Right forelimb (tissue), 1 donor: ENCODE measurements at regions not wholly inside any gene's neighbourhood (a gene's known extent, or its start where the extent isn't known, plus 50 kb on each side); places are given as distances from the start of the nearest gene placed in this dataset.
"Not testable (repeated sequence)": the region's sequence is repeated elsewhere in the genome, so short reads cannot be mapped to it uniquely, and the experiment has no call there.

Experiments used
- DNase-seq: peaks from one replicate; pipeline ENCODE4 v3.0.0-alpha.2; 2018

- no peak for DNase-seq
Observed at GRCh38 chr5:155530046-155530445, 516.5 kb downstream of the KIF4B start.

DNA sequence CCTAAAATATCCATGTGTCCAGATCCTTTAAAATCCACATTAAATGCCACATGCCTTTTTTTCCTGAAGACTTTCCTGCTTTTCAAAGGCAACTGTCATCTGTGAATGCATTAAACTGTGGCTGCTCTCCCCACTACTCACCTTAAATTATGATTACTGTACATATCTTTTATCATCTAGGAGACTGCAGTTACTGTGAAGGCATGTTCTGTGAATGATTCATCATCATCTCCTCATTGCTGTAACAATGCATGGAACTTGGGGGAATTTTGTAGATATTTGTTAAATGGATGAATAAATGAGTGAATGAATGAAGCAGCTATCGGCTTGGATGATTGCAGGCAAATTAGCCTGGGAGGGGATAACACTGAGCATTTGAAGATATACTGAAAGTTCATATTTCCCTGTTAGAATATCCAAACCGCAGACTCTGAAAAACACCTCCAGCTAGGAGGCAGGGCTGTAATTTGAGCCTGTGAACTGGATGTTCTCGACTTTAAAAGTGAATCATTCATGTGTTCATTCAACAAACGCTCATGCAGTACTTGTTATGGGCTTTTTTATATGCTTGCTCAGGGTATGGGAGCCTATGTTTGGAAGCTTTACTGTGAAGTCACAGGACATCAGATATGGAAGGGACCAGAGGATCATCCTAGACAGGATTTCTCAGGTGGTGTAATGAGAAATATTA is 519.2 kb downstream of the KIF4B start:
- no peak for DNase-seq

DNA sequence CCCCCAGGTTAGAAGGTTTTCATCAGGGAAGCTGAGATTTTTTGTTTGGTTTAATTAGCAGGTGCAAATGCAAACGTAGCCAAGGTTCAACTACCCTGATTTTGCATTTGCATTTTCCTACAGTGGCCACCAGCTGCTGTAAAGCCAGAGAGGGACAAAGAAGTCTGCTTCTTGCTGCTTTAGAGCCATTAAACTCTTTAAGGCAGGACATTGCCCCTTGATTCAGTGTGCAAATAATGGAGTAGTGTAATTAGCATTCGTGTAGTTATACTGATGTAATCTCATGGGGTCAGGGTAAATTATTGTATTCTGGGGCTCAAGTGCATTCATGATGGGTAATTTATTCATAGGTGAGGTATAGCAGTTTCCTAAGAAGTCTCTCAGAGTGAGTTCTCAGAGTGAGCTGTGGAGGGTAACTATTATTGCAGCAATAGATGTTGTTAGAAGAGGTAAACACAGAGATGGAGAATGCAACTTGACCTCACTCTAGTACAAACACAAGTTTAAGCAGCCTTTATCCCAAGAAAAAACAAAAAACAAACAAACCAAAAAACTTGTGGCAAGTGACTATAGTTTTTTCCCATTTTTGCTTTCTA is 526.5 kb downstream of the KIF4B start:
- no peak for DNase-seq

DNA sequence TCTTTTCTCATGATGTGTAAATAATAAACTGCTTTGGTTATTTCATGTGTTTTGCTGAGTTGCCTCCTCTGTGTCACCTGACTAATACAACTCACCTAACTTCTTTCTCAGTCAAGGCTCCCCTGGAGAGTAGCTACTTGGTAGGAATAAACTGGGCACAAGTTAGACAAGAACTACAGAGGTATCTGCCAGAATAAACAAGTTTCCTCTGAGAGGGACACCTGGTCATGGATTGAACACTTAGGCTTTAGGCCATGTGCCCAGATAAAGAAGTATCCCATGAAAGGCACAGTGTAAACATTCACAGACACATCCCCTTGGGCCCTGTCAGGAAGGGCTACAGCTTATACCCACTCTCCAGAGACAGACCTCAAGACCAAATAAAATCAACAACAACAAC is 532.5 kb downstream of the KIF4B start:
- DNase-seq = no peak

GRCh38 chr5:155554500-155554899 is 540.9 kb downstream of the KIF4B start:
- DNase-seq = no peak

DNA sequence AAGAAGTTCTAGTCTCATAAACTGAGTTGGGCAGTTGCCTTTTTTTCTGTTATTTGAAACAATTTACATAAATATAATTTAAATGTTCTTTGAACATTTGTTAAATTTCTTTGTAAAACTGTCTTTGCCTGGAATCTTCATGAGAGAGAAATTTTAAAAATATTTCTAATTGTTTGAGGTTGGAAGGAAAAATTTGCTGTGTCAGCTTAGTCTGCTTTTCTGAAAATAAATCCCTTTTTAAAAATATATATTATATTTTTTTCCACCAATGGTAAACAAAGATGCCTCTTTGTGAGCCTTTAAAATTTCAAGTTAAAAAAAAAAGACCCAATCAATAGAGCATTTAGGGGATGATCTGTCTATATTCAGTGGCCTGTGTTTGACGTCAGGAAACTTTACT is 542.7 kb downstream of the KIF4B start:
- no peak for DNase-seq

GRCh38 chr5:155556700-155557099 is 543.1 kb downstream of the KIF4B start:
- DNase-seq = no peak

- DNase-seq = no peak
Observed at GRCh38 chr5:155562158-155562557, 548.6 kb downstream of the KIF4B start.

- no peak for DNase-seq
Observed at GRCh38 chr5:155564541-155564940, 551.0 kb downstream of the KIF4B start.

- no peak for DNase-seq
Observed at GRCh38 chr5:155575861-155576260, 562.3 kb downstream of the KIF4B start.

DNA sequence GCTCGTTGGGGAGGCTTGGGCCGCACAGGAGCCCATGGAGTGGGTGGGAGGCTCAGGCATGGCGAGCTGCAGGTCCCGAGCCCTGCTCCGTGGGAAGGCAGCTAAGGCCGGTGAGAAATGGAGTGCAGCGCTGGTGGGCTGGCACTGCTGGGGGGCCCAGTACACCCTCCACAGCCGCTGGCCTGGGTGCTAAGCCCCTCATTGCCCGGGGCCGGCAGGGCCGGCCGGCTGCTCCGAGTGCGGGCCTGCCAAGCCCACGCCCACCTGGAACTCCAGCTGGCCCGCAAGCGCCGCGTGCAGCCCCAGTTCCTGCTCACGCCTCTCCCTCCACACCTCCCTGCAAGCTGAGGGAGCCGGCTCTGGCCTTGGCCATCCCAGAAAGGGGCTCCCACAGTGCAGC is 573.3 kb downstream of the KIF4B start:
- DNase-seq = not testable (repeated sequence)

DNA sequence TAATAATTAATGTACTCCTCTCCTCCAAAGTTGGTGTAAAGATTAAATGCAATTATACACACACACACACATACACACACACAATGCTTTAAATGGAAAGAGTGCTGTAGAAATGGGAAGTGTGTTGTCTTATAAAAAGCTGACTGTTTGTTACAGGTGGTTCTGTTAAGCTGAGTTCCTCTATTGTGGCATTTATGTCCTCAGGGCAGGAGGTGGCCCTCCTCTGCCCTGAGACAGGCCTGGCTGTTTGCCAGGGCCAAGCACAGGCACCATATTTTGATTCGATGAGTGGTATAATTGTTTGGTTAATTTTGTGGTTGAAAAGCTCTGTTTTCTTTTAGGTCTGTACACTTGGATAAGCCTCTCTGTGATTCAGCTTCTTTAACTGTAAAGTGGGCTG is 573.9 kb downstream of the KIF4B start:
- DNase-seq = no peak

GRCh38 chr5:155591273-155591672 is 577.7 kb downstream of the KIF4B start:
- no peak for DNase-seq

DNA sequence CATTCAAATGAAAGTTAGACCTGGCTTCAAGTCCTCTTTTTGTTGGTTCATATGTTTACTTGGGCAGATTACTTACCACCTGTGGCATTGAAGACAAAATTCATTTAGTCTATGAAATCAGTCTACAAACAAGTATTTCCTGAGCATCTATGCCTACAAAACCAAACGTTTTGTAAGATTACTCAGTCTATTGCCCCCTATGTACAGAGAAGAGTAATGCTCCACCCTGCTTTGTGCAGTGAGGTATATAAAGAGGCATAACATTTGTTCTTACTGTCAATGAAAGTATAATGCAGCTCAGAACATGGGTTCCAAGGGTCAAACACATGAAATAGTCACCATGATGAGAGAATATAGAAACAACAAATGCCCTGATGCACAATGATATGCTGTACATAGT is 580.7 kb downstream of the KIF4B start:
- DNase-seq = no peak

DNA sequence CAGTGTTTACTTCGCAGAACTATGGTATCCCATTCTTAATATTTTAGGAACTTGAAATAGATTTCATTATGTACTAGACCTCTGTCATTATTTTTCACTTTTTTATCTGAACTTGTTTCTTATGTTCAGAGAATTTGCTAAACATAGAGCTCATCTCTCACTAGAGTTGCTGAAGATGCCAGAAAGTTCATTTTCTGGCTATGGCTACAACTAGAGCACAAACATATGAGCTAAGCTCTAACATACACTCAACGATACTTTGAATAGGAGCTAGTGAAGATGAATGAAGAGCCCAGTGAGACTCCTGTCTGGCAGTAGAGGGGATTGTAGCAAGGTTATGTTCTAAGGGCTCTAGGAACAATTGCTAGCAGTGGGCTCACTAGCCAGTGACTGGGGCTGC is 582.2 kb downstream of the KIF4B start:
- no peak for DNase-seq

DNA sequence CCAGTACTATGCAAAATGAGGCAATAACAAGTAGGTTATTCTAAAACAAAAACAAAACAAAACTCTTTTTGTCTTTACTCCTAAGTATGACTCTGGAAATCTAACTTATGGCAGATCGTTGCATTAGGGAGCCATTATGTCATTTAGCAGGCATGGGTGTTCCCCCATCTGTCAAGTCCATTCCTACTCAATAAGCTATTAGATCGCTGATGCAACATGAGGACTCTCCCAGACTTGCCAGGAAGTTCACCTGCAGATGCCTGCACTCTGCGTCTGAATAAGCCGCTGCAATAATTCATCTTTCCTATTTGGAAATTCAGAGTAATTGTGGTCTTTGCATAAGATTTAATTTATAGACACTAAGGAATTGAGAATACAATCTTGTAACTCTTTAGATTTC is 585.0 kb downstream of the KIF4B start:
- DNase-seq = no peak

DNA sequence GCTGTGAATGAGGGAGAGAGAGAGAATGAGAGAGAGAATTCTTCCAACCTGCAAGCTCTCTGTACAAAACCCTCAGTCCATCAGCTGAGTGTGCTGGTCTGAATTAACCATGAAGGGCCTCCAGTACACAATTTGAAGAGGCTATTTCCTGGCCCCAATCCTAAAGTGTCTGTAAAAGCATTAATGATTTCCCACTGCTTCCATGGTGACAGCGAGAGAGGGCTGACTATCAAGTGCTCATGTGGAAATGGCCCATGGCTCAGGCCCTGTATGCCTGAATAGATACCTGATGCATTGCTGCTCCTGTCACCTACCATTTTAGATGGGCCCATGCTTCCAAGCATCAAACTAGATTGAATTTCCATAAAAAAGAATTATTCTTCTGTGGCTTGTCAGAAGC is 592.4 kb downstream of the KIF4B start:
- DNase-seq = no peak

DNA sequence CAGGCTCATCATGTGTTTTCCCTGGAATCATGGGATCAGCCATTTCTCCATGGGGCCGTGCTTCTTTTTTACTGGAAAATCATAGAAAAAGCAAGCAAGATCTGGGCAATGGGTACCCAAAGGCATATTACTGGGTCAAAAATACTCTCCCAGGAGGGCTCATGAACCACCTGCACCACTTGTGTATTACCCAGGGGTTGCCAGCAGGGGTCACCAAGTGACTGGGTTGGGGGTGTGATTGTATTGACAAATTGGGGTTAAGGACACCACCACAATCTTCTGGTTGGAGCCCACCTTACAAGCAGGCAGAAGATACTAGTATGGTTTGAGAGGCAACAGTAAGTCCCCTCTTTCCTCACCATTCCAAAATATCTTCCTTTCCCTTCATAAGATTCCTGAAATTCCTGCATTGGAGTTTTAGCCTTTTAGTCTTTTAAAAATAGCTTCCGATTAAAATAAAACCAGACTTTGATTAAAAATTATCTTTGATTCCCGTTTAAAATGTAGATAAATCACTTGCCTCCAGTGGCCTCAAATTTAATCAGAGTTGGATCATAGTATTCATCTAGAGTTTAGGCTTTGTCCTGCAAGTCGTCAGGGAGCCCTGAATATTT is 603.3 kb downstream of the KIF4B start:
- peak; percentile 45 for DNase-seq

GRCh38 chr5:155619688-155620087 is 606.1 kb downstream of the KIF4B start:
- no peak for DNase-seq

GRCh38 chr5:155620821-155621410 is 607.4 kb downstream of the KIF4B start:
- no peak for DNase-seq

DNA sequence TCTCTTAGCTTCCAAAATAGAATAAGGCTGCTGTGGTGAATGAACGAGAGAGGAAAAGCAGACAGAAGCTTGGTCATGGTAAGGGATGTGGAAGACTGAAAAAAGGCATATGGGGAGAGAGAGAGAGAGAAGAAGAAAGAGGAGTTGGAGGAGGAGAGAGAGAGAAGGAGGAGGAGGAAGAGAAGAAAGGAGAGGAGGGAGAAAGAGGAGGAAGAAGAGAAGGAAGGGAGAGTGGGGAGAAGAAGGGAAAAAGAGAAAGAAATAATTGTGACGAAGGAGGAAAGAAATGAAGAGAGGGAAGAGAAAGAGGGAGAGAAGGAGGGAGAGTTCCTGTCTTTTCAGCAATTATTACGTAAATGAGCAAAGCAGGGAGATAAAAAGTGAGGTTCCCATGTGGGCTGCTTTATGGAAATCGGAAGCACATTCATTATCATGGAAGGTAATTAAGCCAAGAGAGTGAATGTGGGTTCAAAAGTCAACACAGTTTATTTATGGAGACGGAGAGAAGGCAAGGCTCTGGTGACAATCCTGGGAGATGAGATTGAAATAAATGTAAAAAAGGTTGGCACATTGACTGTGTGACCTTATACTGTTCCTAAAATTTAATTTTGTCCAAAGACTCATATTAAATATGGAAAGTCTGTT is 611.2 kb downstream of the KIF4B start:
- no peak for DNase-seq

GRCh38 chr5:155625315-155625714 is 611.8 kb downstream of the KIF4B start:
- no peak for DNase-seq

DNA sequence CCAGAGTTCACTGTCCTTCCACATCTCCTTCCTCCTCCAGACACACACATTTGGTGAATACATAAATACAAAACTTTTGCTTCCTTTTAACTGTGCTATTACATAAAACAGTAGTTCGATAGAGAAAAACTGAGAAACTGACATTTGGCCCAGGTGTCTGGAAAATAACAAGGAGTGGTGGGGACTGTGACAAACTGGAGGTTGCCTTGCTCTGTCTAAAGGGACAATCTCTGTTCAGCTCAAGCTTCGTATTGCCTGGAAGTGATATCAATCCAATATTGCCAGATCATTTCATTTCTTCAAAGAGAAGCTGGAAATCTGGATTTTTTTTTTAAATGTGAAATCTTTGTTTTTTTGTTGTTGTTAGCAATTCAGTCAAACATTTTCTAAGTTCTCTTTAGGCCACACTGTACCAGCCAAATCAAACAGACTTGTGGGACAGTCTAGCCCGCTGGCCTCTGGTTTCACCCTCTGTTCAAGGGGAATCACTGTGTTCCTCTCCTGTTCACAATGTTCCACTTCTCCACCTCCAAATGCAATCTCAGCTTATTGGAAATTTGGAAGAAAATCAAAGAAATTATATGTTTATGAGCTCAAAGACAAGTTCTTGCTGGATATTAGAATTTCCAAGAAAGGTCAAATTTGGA is 612.5 kb downstream of the KIF4B start:
- no peak for DNase-seq
